Smooth muscle cell (in vitro differentiated cells): ENCODE measurements at regions not wholly inside any gene's neighbourhood (a gene's known extent, or its start where the extent isn't known, plus 50 kb on each side); places are given as distances from the start of the nearest gene placed in this dataset.

Experiments used
- DNase-seq: peaks from one replicate; lab custom pipeline; 2025; ENCODE audit not compliant: unreplicated experiment; lab: John Stamatoyannopoulos, UW
- H2AFZ ChIP-seq: fragments of 200-600 bp; sonication (generic); 2 replicates; pipeline ENCODE4 v1.6.0; 2016; ENCODE audit warnings: antibody characterized with exemption, low read depth, mild to moderate bottlenecking
- H3F3A ChIP-seq: fragments of 200-600 bp; sonication (generic); 2 replicates; pipeline ENCODE4 v1.6.0; 2017; ENCODE audit warnings: antibody characterized with exemption, low read depth
- H3K27ac ChIP-seq: fragments of 200-600 bp; sonication (generic); 2 replicates; pipeline ENCODE4 v1.5.1; 2016; ENCODE audit warnings: low read depth, mild to moderate bottlenecking
- H3K27me3 ChIP-seq: fragments of 200-600 bp; sonication (generic); 2 replicates; pipeline ENCODE4 v1.6.1; 2016; ENCODE audit warnings: low read depth, mild to moderate bottlenecking
- H3K36me3 ChIP-seq: fragments of 200-600 bp; sonication (generic); 2 replicates; pipeline ENCODE4 v1.5.1; 2016; ENCODE audit warnings: low read depth
- H3K4me1 ChIP-seq: fragments of 200-600 bp; sonication (generic); 2 replicates; pipeline ENCODE4 v1.5.1; 2016; ENCODE audit warnings: low read depth
- H3K4me2 ChIP-seq: fragments of 200-600 bp; sonication (generic); 2 replicates; pipeline ENCODE4 v1.6.0; 2016; ENCODE audit warnings: mild to moderate bottlenecking
- H3K4me3 ChIP-seq: fragments of 200-600 bp; sonication (generic); 2 replicates; pipeline ENCODE4 v1.5.1; 2016; ENCODE audit warnings: mild to moderate bottlenecking
- H3K79me2 ChIP-seq: fragments of 200-600 bp; sonication (generic); 2 replicates; pipeline ENCODE4 v1.6.0; 2016; ENCODE audit warnings: low read depth, mild to moderate bottlenecking
- H3K9ac ChIP-seq: fragments of 200-600 bp; sonication (generic); 2 replicates; pipeline ENCODE4 v1.6.0; 2016; ENCODE audit warnings: low read depth
- H3K9me3 ChIP-seq: fragments of 200-600 bp; sonication (generic); replicated peaks from 2 replicates; pipeline ENCODE4 v1.5.1; 2016; ENCODE audit warnings: low read depth
- H4K20me1 ChIP-seq: fragments of 200-600 bp; sonication (generic); 2 replicates; pipeline ENCODE4 v1.6.0; 2016; ENCODE audit warnings: low read depth
- CTCF ChIP-seq: fragments of 200-600 bp; sonication (generic); IDR thresholded peaks from 2 replicates; pipeline ENCODE4 v1.5.1; 2017; ENCODE audit warnings: borderline replicate concordance, mild to moderate bottlenecking, antibody characterized with exemption; ENCODE audit not compliant: insufficient read depth, poor library complexity, severe bottlenecking
- WGBS: methylation state at CpG from one replicate; pipeline ENCODE4 v1.1.7; 2016; ENCODE audit warnings: low lambda C conversion rate; 5-methylcytosine and 5-hydroxymethylcytosine counted together

GRCh38 chr1:219833214-219833815 is 95.0 kb downstream of the SLC30A10 start:
- Histone ChIP-seq H3K4me1 (no peaks in the 10 kb centered on the region), H3K79me2 (no peaks in the 10 kb centered on the region), H3K27ac (no peak overlapping the region), H3F3A (no peaks in the 10 kb centered on the region), H3K36me3 (no peaks in the 10 kb centered on the region), H3K4me3 (no peak overlapping the region), H3K9me3 (no peaks in the 10 kb centered on the region), H4K20me1 (no peaks in the 10 kb centered on the region), H3K27me3 (peaks cover 41% of the 10 kb centered on the region), H3K4me2 (no peak overlapping the region), H3K9ac (no peak overlapping the region), H2AFZ (no peak overlapping the region)
- 65% methylated on average over 3 of the region's 3 CpGs for WGBS
- no peak for TF ChIP-seq CTCF
- DNase-seq: no peak

- Histone ChIP-seq H3K9ac (no peak overlapping the region), H3K4me2 (no peak overlapping the region), H3K27ac (no peak overlapping the region), H3K4me1 (peaks cover 9% of the 10 kb centered on the region), H3K4me3 (no peak overlapping the region), H3K36me3 (no peaks in the 10 kb centered on the region), H3K27me3 (no peaks in the 10 kb centered on the region), H3K79me2 (no peaks in the 10 kb centered on the region), H2AFZ (no peak overlapping the region), H4K20me1 (no peaks in the 10 kb centered on the region), H3K9me3 (no peaks in the 10 kb centered on the region), H3F3A (no peaks in the 10 kb centered on the region)
- DNase-seq: no peak
- TF ChIP-seq CTCF: no peak
- 88% methylated on average over 1 of the region's 1 CpG for WGBS
Measured at GRCh38 chr1:219826290-219826689, 102.1 kb downstream of the SLC30A10 start.

- no peaks in the 10 kb centered on the region for H3K9me3 ChIP-seq
- TF ChIP-seq CTCF: no peak
- H2AFZ ChIP-seq: no peak overlapping the region
- H3K27me3 ChIP-seq: no peaks in the 10 kb centered on the region
- no peaks in the 10 kb centered on the region for H3F3A ChIP-seq
- no peaks in the 10 kb centered on the region for H4K20me1 ChIP-seq
- no peaks in the 10 kb centered on the region for H3K36me3 ChIP-seq
- H3K79me2 ChIP-seq: no peaks in the 10 kb centered on the region
- H3K4me3 ChIP-seq: no peak overlapping the region
- peaks cover 9% of the 10 kb centered on the region for H3K4me1 ChIP-seq
- no peak for DNase-seq
- no peak overlapping the region for H3K9ac ChIP-seq
- H3K4me2 ChIP-seq: no peak overlapping the region
- H3K27ac ChIP-seq: no peak overlapping the region
- WGBS: 100% methylated on average over 2 of the region's 2 CpGs
Measured at GRCh38 chr1:219825355-219825754, 103.0 kb downstream of the SLC30A10 start.

GRCh38 chr1:219824338-219824737 is 104.0 kb downstream of the SLC30A10 start:
- H3K9ac ChIP-seq: no peak overlapping the region
- H3K4me3 ChIP-seq: no peak overlapping the region
- H3F3A ChIP-seq: no peaks in the 10 kb centered on the region
- DNase-seq: no peak
- H4K20me1 ChIP-seq: no peaks in the 10 kb centered on the region
- H3K27ac ChIP-seq: no peak overlapping the region
- peaks cover 9% of the 10 kb centered on the region for H3K4me1 ChIP-seq
- TF ChIP-seq CTCF: no peak
- no peaks in the 10 kb centered on the region for H3K36me3 ChIP-seq
- WGBS: 88% methylated on average over 2 of the region's 2 CpGs
- no peaks in the 10 kb centered on the region for H3K9me3 ChIP-seq
- H3K4me2 ChIP-seq: no peak overlapping the region
- no peaks in the 10 kb centered on the region for H3K79me2 ChIP-seq
- no peak overlapping the region for H2AFZ ChIP-seq
- no peaks in the 10 kb centered on the region for H3K27me3 ChIP-seq
